Testis (tissue), 2 donors: ENCODE measurements at regions not wholly inside any gene's neighbourhood (a gene's known extent, or its start where the extent isn't known, plus 50 kb on each side); places are given as distances from the start of the nearest gene placed in this dataset.

Experiments
- DNase-seq: peaks from one replicate; pipeline ENCODE4 v3.0.0-alpha.2; 2019
- H3K27ac ChIP-seq, 2 donors: fragments of 200-600 bp; sonication (generic); one replicate each; pipeline ENCODE4 v1.5.1; 2019
- H3K27me3 ChIP-seq: fragments of 200-600 bp; sonication (generic); one replicate; pipeline ENCODE4 v1.5.1; 2019
- H3K36me3 ChIP-seq: fragments of 200-600 bp; sonication (generic); one replicate; pipeline ENCODE4 v1.5.1; 2017; ENCODE audit warnings: low read depth; ENCODE audit errors: missing control alignments
- H3K4me1 ChIP-seq: fragments of 200-600 bp; sonication (generic); one replicate; pipeline ENCODE4 v1.5.1; 2019
- H3K4me3 ChIP-seq, 2 donors: fragments of 200-600 bp; sonication (generic); one replicate each; pipeline ENCODE4 v1.5.1; 2017 to 2019
- H3K9me3 ChIP-seq: fragments of 200-600 bp; sonication (generic); one replicate; pipeline ENCODE4 v1.5.1; 2017
- CTCF ChIP-seq, 3 experiments: fragments of 450-650 bp in 2 of 3; fragments of 200-600 bp in 1 of 3; sonication (generic) in 1 of 3; IDR thresholded peaks; one replicate each; pipeline ENCODE4 v1.5.1; 2016 to 2019; ENCODE audit warnings: antibody characterized with exemption in 3 of 3, mild to moderate bottlenecking in 2 of 3, moderate library complexity in 1 of 3
- POLR2A ChIP-seq: fragments of 450-650 bp; IDR thresholded peaks from one replicate; pipeline ENCODE4 v1.6.1; 2017; ENCODE audit warnings: antibody characterized with exemption, mild to moderate bottlenecking, moderate library complexity
- WGBS, 2 donors: methylation state at CpG; one replicate each; pipeline ENCODE4 v1.1.5; 2018; 5-methylcytosine and 5-hydroxymethylcytosine counted together
- intact Hi-C: fragments of 100-400 bp; cut with DNase I; formaldehyde crosslinking; loops from one replicate; pipeline ENCODE4 v1.15.1; 2023; ENCODE audit warnings: low total_unique reads

- no peak for DNase-seq
- TF ChIP-seq POLR2A = no peak
- no peak for TF ChIP-seq CTCF (IDR thresholded peaks at IDR 0.05)
- no peaks in the 10 kb centered on the region for H3K4me1 ChIP-seq
- H3K36me3 ChIP-seq = no peaks in the 10 kb centered on the region
- no peak overlapping the region for H3K27ac ChIP-seq
- no peaks in the 10 kb centered on the region for H3K9me3 ChIP-seq
- intact Hi-C loops = no loop called here
- WGBS, 2 donors = 67 to 71% methylated on average over 7 of the region's 7 CpGs
- no peak overlapping the region for H3K4me3 ChIP-seq
- H3K27me3 ChIP-seq = no peaks in the 10 kb centered on the region
Measured at GRCh38 chr6:147834084-147834776, 325.7 kb downstream of the SAMD5 start.

GRCh38 chr6:147837540-147837939, 329.1 kb downstream of the SAMD5 start:
- WGBS, 2 donors = 88 to 89% methylated on average over 4 of the region's 4 CpGs
- no peak overlapping the region for H3K27ac ChIP-seq
- H3K4me3 ChIP-seq = no peak overlapping the region
- H3K4me1 ChIP-seq = no peaks in the 10 kb centered on the region
- DNase-seq = no peak
- no peaks in the 10 kb centered on the region for H3K36me3 ChIP-seq
- no peaks in the 10 kb centered on the region for H3K27me3 ChIP-seq
- no peak for TF ChIP-seq CTCF (IDR thresholded peaks at IDR 0.05)
- no peak for TF ChIP-seq POLR2A
- H3K9me3 ChIP-seq = no peaks in the 10 kb centered on the region
- intact Hi-C loops = no loop called here

GRCh38 chr6:147839708-147840610, 331.5 kb downstream of the SAMD5 start:
- H3K4me3 ChIP-seq = no peak overlapping the region
- H3K9me3 ChIP-seq = no peaks in the 10 kb centered on the region
- no peak overlapping the region for H3K27ac ChIP-seq
- no peak for DNase-seq
- no peaks in the 10 kb centered on the region for H3K27me3 ChIP-seq
- H3K4me1 ChIP-seq = no peaks in the 10 kb centered on the region
- 50 to 66% methylated on average over 2 of the region's 2 CpGs for WGBS, 2 donors
- TF ChIP-seq POLR2A (no peak), CTCF (IDR thresholded peaks at IDR 0.05) (no peak)
- intact Hi-C loops = no loop called here
- no peaks in the 10 kb centered on the region for H3K36me3 ChIP-seq

GRCh38 chr6:147841547-147842148, 333.2 kb downstream of the SAMD5 start:
- H3K4me3 ChIP-seq = no peak overlapping the region
- no peak for DNase-seq
- TF ChIP-seq POLR2A = no peak
- TF ChIP-seq CTCF (IDR thresholded peaks at IDR 0.05) = no peak
- intact Hi-C loops = no loop called here
- H3K36me3 ChIP-seq = no peaks in the 10 kb centered on the region
- H3K4me1 ChIP-seq = no peaks in the 10 kb centered on the region
- WGBS, 2 donors = 57 to 70% methylated on average over 1 of the region's 1 CpG
- H3K27ac ChIP-seq = no peak overlapping the region
- H3K9me3 ChIP-seq = no peaks in the 10 kb centered on the region
- H3K27me3 ChIP-seq = no peaks in the 10 kb centered on the region
